ENCODE measurements at regions not wholly inside any gene's neighbourhood (a gene's known extent, or its start where the extent isn't known, plus 50 kb on each side); places are given as distances from the start of the nearest gene placed in this dataset.

GRCh38 chr9:12091865-12092527, 601.2 kb upstream of the TYRP1 start:
- Histone ChIP-seq H3K9ac (ENCODE audit: low read depth, low read length) (no peak overlapping the region), H3K36me3 (ENCODE audit: insufficient read depth, low read length) (no peaks in the 10 kb centered on the region), H3K4me3 (ENCODE audit: low read depth in 1 of 2, low read length in 2 of 2) (no peak overlapping the region), H3K4me2 (ENCODE audit: insufficient read depth, low read length) (no peak overlapping the region), H3K79me2 (ENCODE audit: insufficient read depth, low read length) (no peaks in the 10 kb centered on the region), H4K20me1 (ENCODE audit: insufficient read depth, low read length) (no peaks in the 10 kb centered on the region), H3K27me3 (ENCODE audit: insufficient read depth, low read length, poor library complexity) (no peaks in the 10 kb centered on the region), H2AFZ (ENCODE audit: low read depth, low read length) (no peak overlapping the region), H3K9me3 (ENCODE audit: insufficient read depth, low read length, severe bottlenecking) (no peaks in the 10 kb centered on the region), H3K4me1 (ENCODE audit: insufficient read depth, low read length) (no peaks in the 10 kb centered on the region), H3K27ac (ENCODE audit: low read length) (no peak overlapping the region)
- TF ChIP-seq CTCF (IDR thresholded peaks at IDR 0.05; ENCODE audit: borderline replicate concordance, extremely low read depth, low read length, poor library complexity, severe bottlenecking): no peak
- no peak for TF ChIP-seq EZH2 (IDR thresholded peaks at IDR 0.05; ENCODE audit: borderline replicate concordance, low read depth, low read length, severe bottlenecking)
- no peak for DNase-seq
- ATAC-seq (ENCODE audit: insufficient read depth, low read depth): no peak

GRCh38 chr9:12094046-12094445, 599.1 kb upstream of the TYRP1 start:
- H3K27ac ChIP-seq (ENCODE audit: low read length): no peak overlapping the region
- no peak overlapping the region for H3K4me2 ChIP-seq (ENCODE audit: insufficient read depth, low read length)
- no peak for DNase-seq
- H3K9ac ChIP-seq (ENCODE audit: low read depth, low read length): no peak overlapping the region
- no peaks in the 10 kb centered on the region for H3K27me3 ChIP-seq (ENCODE audit: insufficient read depth, low read length, poor library complexity)
- no peak overlapping the region for H2AFZ ChIP-seq (ENCODE audit: low read depth, low read length)
- H3K36me3 ChIP-seq (ENCODE audit: insufficient read depth, low read length): no peaks in the 10 kb centered on the region
- H3K4me1 ChIP-seq (ENCODE audit: insufficient read depth, low read length): no peaks in the 10 kb centered on the region
- H3K9me3 ChIP-seq (ENCODE audit: insufficient read depth, low read length, severe bottlenecking): no peaks in the 10 kb centered on the region
- H4K20me1 ChIP-seq (ENCODE audit: insufficient read depth, low read length): no peaks in the 10 kb centered on the region
- no peak for TF ChIP-seq EZH2 (IDR thresholded peaks at IDR 0.05; ENCODE audit: borderline replicate concordance, low read depth, low read length, severe bottlenecking)
- no peak for TF ChIP-seq CTCF (IDR thresholded peaks at IDR 0.05; ENCODE audit: borderline replicate concordance, extremely low read depth, low read length, poor library complexity, severe bottlenecking)
- H3K79me2 ChIP-seq (ENCODE audit: insufficient read depth, low read length): no peaks in the 10 kb centered on the region
- H3K4me3 ChIP-seq (ENCODE audit: low read depth in 1 of 2, low read length in 2 of 2): no peak overlapping the region
- ATAC-seq (ENCODE audit: insufficient read depth, low read depth): no peak

GRCh38 chr9:12095931-12096330, 597.3 kb upstream of the TYRP1 start:
- Histone ChIP-seq H3K4me2 (ENCODE audit: insufficient read depth, low read length) (no peak overlapping the region), H3K27ac (ENCODE audit: low read length) (no peak overlapping the region), H3K9ac (ENCODE audit: low read depth, low read length) (no peak overlapping the region), H4K20me1 (ENCODE audit: insufficient read depth, low read length) (no peaks in the 10 kb centered on the region), H3K27me3 (ENCODE audit: insufficient read depth, low read length, poor library complexity) (no peaks in the 10 kb centered on the region), H2AFZ (ENCODE audit: low read depth, low read length) (no peak overlapping the region), H3K79me2 (ENCODE audit: insufficient read depth, low read length) (no peaks in the 10 kb centered on the region), H3K9me3 (ENCODE audit: insufficient read depth, low read length, severe bottlenecking) (no peaks in the 10 kb centered on the region), H3K4me1 (ENCODE audit: insufficient read depth, low read length) (no peaks in the 10 kb centered on the region), H3K4me3 (ENCODE audit: low read depth in 1 of 2, low read length in 2 of 2) (no peak overlapping the region), H3K36me3 (ENCODE audit: insufficient read depth, low read length) (no peaks in the 10 kb centered on the region)
- TF ChIP-seq CTCF (IDR thresholded peaks at IDR 0.05; ENCODE audit: borderline replicate concordance, extremely low read depth, low read length, poor library complexity, severe bottlenecking) (no peak), EZH2 (IDR thresholded peaks at IDR 0.05; ENCODE audit: borderline replicate concordance, low read depth, low read length, severe bottlenecking) (no peak)
- DNase-seq (no peak), ATAC-seq (ENCODE audit: insufficient read depth, low read depth) (no peak)
